Hematopoietic multipotent progenitor cell treated with erythropoietin and hydrocortisone succinate and interleukin-3 and kit ligand, for 6 days (in vitro differentiated cells): ENCODE measurements at regions not wholly inside any gene's neighbourhood (a gene's known extent, or its start where the extent isn't known, plus 50 kb on each side); places are given as distances from the start of the nearest gene placed in this dataset.
"Not testable (repeated sequence)": the region's sequence is repeated elsewhere in the genome, so short reads cannot be mapped to it uniquely, and the experiment has no call there.

Experiments
- DNase-seq: peaks from one replicate; pipeline ENCODE4 v3.0.0-alpha.2; 2015

GRCh38 chr9:95573463-95573862 lies 56.7 kb upstream of the PTCH1 start:
- DNase-seq: no peak

GRCh38 chr9:95572381-95573151 lies 55.8 kb upstream of the PTCH1 start:
- DNase-seq: no peak

DNA sequence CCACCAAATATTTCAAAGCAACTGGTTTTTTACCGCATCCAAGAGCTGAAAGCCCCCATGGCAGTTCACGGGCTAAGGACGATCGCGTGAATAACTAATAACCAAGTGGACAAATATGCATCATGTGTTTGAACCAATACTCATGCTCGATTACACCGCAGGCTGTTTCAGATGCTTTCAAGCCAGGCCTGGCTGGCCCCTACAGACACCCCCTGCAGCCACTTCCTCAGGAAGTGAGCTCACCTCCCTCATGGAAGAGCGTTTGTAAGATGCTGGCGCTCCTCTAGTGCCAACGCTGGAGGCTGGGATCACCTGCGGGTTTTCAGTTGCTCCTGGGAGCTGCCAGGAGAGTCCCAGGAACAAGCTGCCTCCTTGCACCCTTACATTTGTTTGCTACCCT lies 53.9 kb upstream of the PTCH1 start:
- no peak for DNase-seq

DNA sequence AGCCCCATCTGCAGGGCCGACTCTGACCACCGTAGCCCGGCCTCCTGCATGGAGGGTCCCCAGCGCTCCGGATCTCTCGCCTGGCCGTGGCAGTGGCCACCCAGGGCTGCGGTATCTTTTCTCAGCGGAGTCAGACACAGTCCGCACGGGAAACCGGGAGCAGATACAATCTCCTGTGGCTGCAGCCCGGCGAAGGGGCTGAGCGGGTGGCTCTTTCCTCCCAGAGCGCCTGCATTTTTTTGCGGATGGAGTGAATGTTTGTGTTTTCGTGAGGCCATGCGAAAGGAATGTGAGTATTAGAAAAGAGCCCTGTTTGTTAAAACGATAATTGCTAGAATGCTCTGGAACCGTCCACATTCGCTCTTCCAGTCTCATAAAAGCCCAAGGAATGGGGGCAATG lies 53.4 kb upstream of the PTCH1 start:
- DNase-seq: no peak

GRCh38 chr9:95568735-95569134 lies 52.0 kb upstream of the PTCH1 start:
- DNase-seq: not testable (repeated sequence)
